Keratinocyte (primary cell): ENCODE measurements at regions not wholly inside any gene's neighbourhood (a gene's known extent, or its start where the extent isn't known, plus 50 kb on each side); places are given as distances from the start of the nearest gene placed in this dataset.

ENCODE experiments used
- EZH2 ChIP-seq: IDR thresholded peaks from one replicate; pipeline ENCODE4 v1.6.1; 2012; ENCODE audit warnings: inconsistent platforms, mild to moderate bottlenecking, low read length, moderate library complexity
- TF ChIP-seq, protein P1 (sequence below), 3 experiments: IDR thresholded peaks in 1 of 3; conservative IDR thresholded peaks in 1 of 3; optimal IDR thresholded peaks in 1 of 3; 2 replicates in 2 of 3; 3 replicates in 1 of 3; pipeline versions ENCODE3 to v1.5.1; 2011; ENCODE audit warnings: low read length in 3 of 3, mild to moderate bottlenecking in 3 of 3, moderate library complexity in 2 of 3, control low read depth in 1 of 3, inconsistent platforms in 1 of 3; ENCODE audit not compliant: insufficient read depth in 2 of 3; ENCODE audit errors: extremely low read depth in 1 of 3

DNA sequence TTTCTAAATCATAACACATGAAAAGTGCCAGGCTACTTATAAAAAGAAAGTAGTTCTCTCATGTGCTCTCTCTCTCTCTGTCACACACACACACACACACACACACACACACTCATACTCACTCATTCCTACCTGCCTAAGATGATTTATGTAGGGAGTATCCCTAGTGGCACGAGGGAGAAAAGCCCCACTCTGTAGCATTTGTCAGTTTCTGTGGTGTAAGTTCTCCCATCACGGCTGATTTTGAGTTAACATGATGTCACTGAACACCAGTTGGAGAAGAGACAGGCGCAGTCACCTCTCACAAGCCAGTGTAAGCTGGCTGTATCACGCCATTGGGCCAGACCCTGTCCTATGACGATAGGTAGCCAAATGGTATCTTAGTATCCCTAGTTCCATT, 395.4 kb downstream of the SFMBT2 start:
- TF ChIP-seq EZH2 = no peak
- TF ChIP-seq, protein P1, sequence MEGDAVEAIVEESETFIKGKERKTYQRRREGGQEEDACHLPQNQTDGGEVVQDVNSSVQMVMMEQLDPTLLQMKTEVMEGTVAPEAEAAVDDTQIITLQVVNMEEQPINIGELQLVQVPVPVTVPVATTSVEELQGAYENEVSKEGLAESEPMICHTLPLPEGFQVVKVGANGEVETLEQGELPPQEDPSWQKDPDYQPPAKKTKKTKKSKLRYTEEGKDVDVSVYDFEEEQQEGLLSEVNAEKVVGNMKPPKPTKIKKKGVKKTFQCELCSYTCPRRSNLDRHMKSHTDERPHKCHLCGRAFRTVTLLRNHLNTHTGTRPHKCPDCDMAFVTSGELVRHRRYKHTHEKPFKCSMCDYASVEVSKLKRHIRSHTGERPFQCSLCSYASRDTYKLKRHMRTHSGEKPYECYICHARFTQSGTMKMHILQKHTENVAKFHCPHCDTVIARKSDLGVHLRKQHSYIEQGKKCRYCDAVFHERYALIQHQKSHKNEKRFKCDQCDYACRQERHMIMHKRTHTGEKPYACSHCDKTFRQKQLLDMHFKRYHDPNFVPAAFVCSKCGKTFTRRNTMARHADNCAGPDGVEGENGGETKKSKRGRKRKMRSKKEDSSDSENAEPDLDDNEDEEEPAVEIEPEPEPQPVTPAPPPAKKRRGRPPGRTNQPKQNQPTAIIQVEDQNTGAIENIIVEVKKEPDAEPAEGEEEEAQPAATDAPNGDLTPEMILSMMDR (optimal IDR thresholded peaks at IDR 0.05 in 1 of 3, IDR thresholded peaks at IDR 0.05 in 1 of 3, conservative IDR thresholded peaks at IDR 0.05 in 1 of 3; ENCODE audit: extremely low read depth in 1 of 3, insufficient read depth in 2 of 3, low read length in 3 of 3) = no peak
